Astrocyte of the cerebellum (primary cell): ENCODE measurements at regions not wholly inside any gene's neighbourhood (a gene's known extent, or its start where the extent isn't known, plus 50 kb on each side); places are given as distances from the start of the nearest gene placed in this dataset.

Experiments used
- DNase-seq: peaks from one replicate; pipeline ENCODE4 v3.0.0-alpha.2; 2011; ENCODE audit warnings: low read depth
- H3K4me3 ChIP-seq: 2 replicates; pipeline ENCODE4 v1.5.1; 2011; ENCODE audit warnings: mild to moderate bottlenecking, low read depth, low read length, moderate library complexity
- in situ Hi-C: cut with HindIII; loops from 2 replicates; pipeline ENCODE4 v1.10.0; 2017; ENCODE audit warnings: low sequenced_read_pairs
- TF ChIP-seq, protein P1 (sequence below): IDR thresholded peaks from 2 replicates; pipeline ENCODE4 v1.5.1; 2012; ENCODE audit warnings: low read length, low read depth, moderate library complexity, mild to moderate bottlenecking; ENCODE audit errors: missing control alignments

- no peak overlapping the region for H3K4me3 ChIP-seq
- no peak for DNase-seq
- in situ Hi-C loops, result no loop called here
- TF ChIP-seq, protein P1, sequence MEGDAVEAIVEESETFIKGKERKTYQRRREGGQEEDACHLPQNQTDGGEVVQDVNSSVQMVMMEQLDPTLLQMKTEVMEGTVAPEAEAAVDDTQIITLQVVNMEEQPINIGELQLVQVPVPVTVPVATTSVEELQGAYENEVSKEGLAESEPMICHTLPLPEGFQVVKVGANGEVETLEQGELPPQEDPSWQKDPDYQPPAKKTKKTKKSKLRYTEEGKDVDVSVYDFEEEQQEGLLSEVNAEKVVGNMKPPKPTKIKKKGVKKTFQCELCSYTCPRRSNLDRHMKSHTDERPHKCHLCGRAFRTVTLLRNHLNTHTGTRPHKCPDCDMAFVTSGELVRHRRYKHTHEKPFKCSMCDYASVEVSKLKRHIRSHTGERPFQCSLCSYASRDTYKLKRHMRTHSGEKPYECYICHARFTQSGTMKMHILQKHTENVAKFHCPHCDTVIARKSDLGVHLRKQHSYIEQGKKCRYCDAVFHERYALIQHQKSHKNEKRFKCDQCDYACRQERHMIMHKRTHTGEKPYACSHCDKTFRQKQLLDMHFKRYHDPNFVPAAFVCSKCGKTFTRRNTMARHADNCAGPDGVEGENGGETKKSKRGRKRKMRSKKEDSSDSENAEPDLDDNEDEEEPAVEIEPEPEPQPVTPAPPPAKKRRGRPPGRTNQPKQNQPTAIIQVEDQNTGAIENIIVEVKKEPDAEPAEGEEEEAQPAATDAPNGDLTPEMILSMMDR, result no peak
Measured at GRCh38 chr1:110260194-110260593, 50.1 kb downstream of the KCNC4 start.

GRCh38 chr1:110262296-110262695, 52.2 kb downstream of the KCNC4 start:
- TF ChIP-seq, protein P1, result no peak
- in situ Hi-C loops, result no loop called here
- DNase-seq, result no peak
- no peak overlapping the region for H3K4me3 ChIP-seq

GRCh38 chr1:110262846-110263631, 52.9 kb downstream of the KCNC4 start:
- in situ Hi-C loops, result no loop called here
- no peak overlapping the region for H3K4me3 ChIP-seq
- no peak for DNase-seq
- TF ChIP-seq, protein P1, result no peak

GRCh38 chr1:110264430-110264829, 54.3 kb downstream of the KCNC4 start:
- DNase-seq, result no peak
- in situ Hi-C loops, result no loop called here
- TF ChIP-seq, protein P1, result no peak
- H3K4me3 ChIP-seq, result no peak overlapping the region

- no peak for DNase-seq
- TF ChIP-seq, protein P1, result no peak
- in situ Hi-C loops, result no loop called here
- no peak overlapping the region for H3K4me3 ChIP-seq
Measured at GRCh38 chr1:110265186-110265585, 55.1 kb downstream of the KCNC4 start.

- no peak overlapping the region for H3K4me3 ChIP-seq
- DNase-seq, result no peak
- in situ Hi-C loops, result no loop called here
- TF ChIP-seq, protein P1, result no peak
Measured at GRCh38 chr1:110266834-110267233, 56.7 kb downstream of the KCNC4 start.
